ENCODE measurements at regions not wholly inside any gene's neighbourhood (a gene's known extent, or its start where the extent isn't known, plus 50 kb on each side); places are given as distances from the start of the nearest gene placed in this dataset.

GRCh38 chr6:71028877-71029252 lies 72.0 kb upstream of the B3GAT2 start:
- H3K9me3 ChIP-seq, result no peaks in the 10 kb centered on the region
- H3K4me3 ChIP-seq, result no peak overlapping the region
- no peak for TF ChIP-seq POLR2AphosphoS5 (IDR thresholded peaks at IDR 0.05)
- no peak for TF ChIP-seq CTCF (IDR thresholded peaks at IDR 0.05 in 8 of 11, conservative IDR thresholded peaks at IDR 0.05 in 3 of 11)
- no peak for TF ChIP-seq POLR2A (IDR thresholded peaks at IDR 0.05)
- H3K4me1 ChIP-seq, result no peaks in the 10 kb centered on the region
- WGBS, 5 donors, result 86 to 97% (median 93%) methylated on average over 3 to 4 of the region's 4 CpGs
- H3K27ac ChIP-seq, result no peak overlapping the region
- intact Hi-C loops (cut with DNase I; ENCODE audit: low total_unique reads), result no loop called here
- no peaks in the 10 kb centered on the region for H3K27me3 ChIP-seq (replicated peaks in 1 of 7)
- no peak for DNase-seq
- no peaks in the 10 kb centered on the region for H3K36me3 ChIP-seq

GRCh38 chr6:71029555-71029954 lies 72.7 kb upstream of the B3GAT2 start:
- Histone ChIP-seq H3K4me1 (no peaks in the 10 kb centered on the region), H3K9me3 (no peaks in the 10 kb centered on the region), H3K27ac (no peak overlapping the region), H3K27me3 (replicated peaks in 1 of 7) (no peaks in the 10 kb centered on the region), H3K36me3 (no peaks in the 10 kb centered on the region), H3K4me3 (no peak overlapping the region)
- no peak for DNase-seq
- intact Hi-C loops (cut with DNase I; ENCODE audit: low total_unique reads), result no loop called here
- TF ChIP-seq CTCF (IDR thresholded peaks at IDR 0.05 in 8 of 11, conservative IDR thresholded peaks at IDR 0.05 in 3 of 11), result no peak
- no peak for TF ChIP-seq POLR2A (IDR thresholded peaks at IDR 0.05)
- no peak for TF ChIP-seq POLR2AphosphoS5 (IDR thresholded peaks at IDR 0.05)

- Histone ChIP-seq H3K4me1 (no peaks in the 10 kb centered on the region), H3K36me3 (no peaks in the 10 kb centered on the region), H3K4me3 (no peak overlapping the region), H3K9me3 (no peaks in the 10 kb centered on the region), H3K27me3 (replicated peaks in 1 of 7) (peaks cover 0 to 6% (median 0%) of the 10 kb centered on the region in 7 donors), H3K27ac (no peak overlapping the region)
- 38 to 57% (median 55%) methylated on average over 4 of the region's 4 CpGs for WGBS, 5 donors
- intact Hi-C loops (cut with DNase I; ENCODE audit: low total_unique reads), result no loop called here
- DNase-seq, result no peak
- TF ChIP-seq CTCF (IDR thresholded peaks at IDR 0.05 in 8 of 11, conservative IDR thresholded peaks at IDR 0.05 in 3 of 11) (no peak), POLR2AphosphoS5 (IDR thresholded peaks at IDR 0.05) (no peak), POLR2A (IDR thresholded peaks at IDR 0.05) (no peak)
Observed at GRCh38 chr6:71031912-71032311, 75.1 kb upstream of the B3GAT2 start.

- DNase-seq, result no peak
- TF ChIP-seq POLR2AphosphoS5 (IDR thresholded peaks at IDR 0.05) (no peak), CTCF (IDR thresholded peaks at IDR 0.05 in 8 of 11, conservative IDR thresholded peaks at IDR 0.05 in 3 of 11) (no peak), POLR2A (IDR thresholded peaks at IDR 0.05) (no peak)
- H3K4me1 ChIP-seq, result no peaks in the 10 kb centered on the region
- no peaks in the 10 kb centered on the region for H3K36me3 ChIP-seq
- no peak overlapping the region for H3K27ac ChIP-seq
- H3K9me3 ChIP-seq, result no peaks in the 10 kb centered on the region
- peaks cover 0 to 6% (median 0%) of the 10 kb centered on the region in 7 donors for H3K27me3 ChIP-seq (replicated peaks in 1 of 7)
- H3K4me3 ChIP-seq, result no peak overlapping the region
- intact Hi-C loops (cut with DNase I; ENCODE audit: low total_unique reads), result no loop called here
- WGBS, 5 donors, result 91 to 98% (median 96%) methylated on average over 1 of the region's 1 CpG
Observed at GRCh38 chr6:71033171-71033570, 76.3 kb upstream of the B3GAT2 start.
